Astrocyte (in vitro differentiated cells and primary cell): ENCODE measurements at regions not wholly inside any gene's neighbourhood (a gene's known extent, or its start where the extent isn't known, plus 50 kb on each side); places are given as distances from the start of the nearest gene placed in this dataset.

ENCODE experiments used
- DNase-seq: peaks from one replicate; pipeline ENCODE4 v3.0.0-alpha.2; 2010; ENCODE audit warnings: low read depth
- FAIRE-seq: peaks from 2 replicates; lab custom pipeline; 2011; peaks lifted over from hg19 to GRCh38; lab: Jason Lieb, UNC
- H2AFZ ChIP-seq: 2 replicates; pipeline ENCODE4 v1.6.0; 2012; ENCODE audit warnings: low read depth, low read length, inconsistent platforms
- H3K27ac ChIP-seq: 2 replicates; pipeline ENCODE4 v1.5.1; 2011; ENCODE audit warnings: low read depth, low read length, inconsistent platforms
- H3K27me3 ChIP-seq: 2 replicates; pipeline ENCODE4 v1.6.0; 2011; ENCODE audit warnings: low read length, inconsistent platforms; ENCODE audit not compliant: insufficient read depth
- H3K36me3 ChIP-seq: 2 replicates; pipeline ENCODE4 v1.5.1; 2011; ENCODE audit warnings: low read length, inconsistent platforms; ENCODE audit not compliant: insufficient read depth
- H3K4me1 ChIP-seq: 2 replicates; pipeline ENCODE4 v1.5.1; 2011; ENCODE audit warnings: low read length, inconsistent platforms; ENCODE audit not compliant: insufficient read depth
- H3K4me2 ChIP-seq: 2 replicates; pipeline ENCODE4 v1.6.0; 2012; ENCODE audit warnings: low read length, inconsistent platforms
- H3K4me3 ChIP-seq: 2 replicates; pipeline ENCODE4 v1.5.1; 2011; ENCODE audit warnings: low read depth, mild to moderate bottlenecking, low read length, inconsistent platforms; ENCODE audit not compliant: insufficient read depth
- H3K79me2 ChIP-seq: 2 replicates; pipeline ENCODE4 v1.6.0; 2012; ENCODE audit warnings: mild to moderate bottlenecking, low read length, inconsistent platforms; ENCODE audit not compliant: insufficient read depth
- H3K9ac ChIP-seq: 2 replicates; pipeline ENCODE4 v1.6.0; 2012; ENCODE audit warnings: mild to moderate bottlenecking, low read length, inconsistent platforms
- H3K9me3 ChIP-seq: 2 replicates; pipeline ENCODE4 v1.5.1; 2012; ENCODE audit warnings: low read depth, mild to moderate bottlenecking, low read length, inconsistent platforms; ENCODE audit not compliant: insufficient read depth
- H4K20me1 ChIP-seq: 2 replicates; pipeline ENCODE4 v1.6.0; 2012; ENCODE audit warnings: low read length, inconsistent platforms; ENCODE audit not compliant: insufficient read depth
- H3K27ac Mint-ChIP-seq: one replicate; pipeline ENCODE4 v1.8.0; 2021; ENCODE audit warnings: mild to moderate bottlenecking, mixed read lengths; ENCODE audit not compliant: unreplicated experiment
- H3K27me3 Mint-ChIP-seq: one replicate; pipeline ENCODE4 v1.8.0; 2021; ENCODE audit warnings: low read depth, mixed read lengths; ENCODE audit not compliant: unreplicated experiment
- H3K36me3 Mint-ChIP-seq: one replicate; pipeline ENCODE4 v1.8.0; 2021; ENCODE audit warnings: low read depth, mixed read lengths; ENCODE audit not compliant: unreplicated experiment
- H3K4me1 Mint-ChIP-seq: one replicate; pipeline ENCODE4 v1.8.0; 2021; ENCODE audit warnings: low read depth, mixed read lengths; ENCODE audit not compliant: unreplicated experiment
- H3K4me3 Mint-ChIP-seq: one replicate; pipeline ENCODE4 v1.8.0; 2021; ENCODE audit warnings: mild to moderate bottlenecking, moderate library complexity, mixed read lengths; ENCODE audit not compliant: unreplicated experiment
- H3K9me3 Mint-ChIP-seq: one replicate; pipeline ENCODE4 v1.8.0; 2021; ENCODE audit warnings: mild to moderate bottlenecking, mixed read lengths; ENCODE audit not compliant: unreplicated experiment
- CTCF ChIP-seq: IDR thresholded peaks from 2 replicates; pipeline ENCODE4 v1.5.1; 2011; ENCODE audit warnings: low read depth, mild to moderate bottlenecking, inconsistent platforms, low read length, moderate library complexity; ENCODE audit not compliant: insufficient read depth
- EZH2 ChIP-seq: IDR thresholded peaks from 2 replicates; pipeline ENCODE4 v1.6.1; 2012; ENCODE audit warnings: mild to moderate bottlenecking, low read length, inconsistent platforms; ENCODE audit not compliant: insufficient read depth

GRCh38 chr6:137696765-137697164 lies 170.3 kb upstream of the TNFAIP3 start:
- no peak for DNase-seq
- no peak overlapping the region for H3K27ac ChIP-seq
- H3K79me2 ChIP-seq: no peaks in the 10 kb centered on the region
- H3K4me3 ChIP-seq: no peak overlapping the region
- H2AFZ ChIP-seq: no peak overlapping the region
- H3K9ac ChIP-seq: no peak overlapping the region
- no peak overlapping the region for H3K4me3 Mint-ChIP-seq
- TF ChIP-seq CTCF: no peak
- TF ChIP-seq EZH2: no peak
- no peak overlapping the region for H3K4me2 ChIP-seq
- H3K36me3 Mint-ChIP-seq: no peaks in the 10 kb centered on the region
- H3K9me3 ChIP-seq: no peaks in the 10 kb centered on the region
- FAIRE-seq: no peak
- no peaks in the 10 kb centered on the region for H4K20me1 ChIP-seq
- no peaks in the 10 kb centered on the region for H3K27me3 ChIP-seq
- no peaks in the 10 kb centered on the region for H3K27me3 Mint-ChIP-seq
- H3K9me3 Mint-ChIP-seq: no peaks in the 10 kb centered on the region
- H3K36me3 ChIP-seq: no peaks in the 10 kb centered on the region
- peak overlapping the region; percentile 83 for H3K27ac Mint-ChIP-seq
- peaks cover 42% of the 10 kb centered on the region for H3K4me1 Mint-ChIP-seq
- H3K4me1 ChIP-seq: peaks cover 29% of the 10 kb centered on the region

GRCh38 chr6:137697267-137697938 lies 169.7 kb upstream of the TNFAIP3 start:
- no peaks in the 10 kb centered on the region for H3K79me2 ChIP-seq
- H2AFZ ChIP-seq: peak overlapping the region; percentile 16
- H3K4me1 ChIP-seq: peaks cover 29% of the 10 kb centered on the region
- TF ChIP-seq EZH2: no peak
- TF ChIP-seq CTCF: peak; percentile 10
- no peaks in the 10 kb centered on the region for H3K9me3 ChIP-seq
- Mint-ChIP-seq H3K4me3 (peak overlapping the region; percentile 2), H3K27me3 (no peaks in the 10 kb centered on the region), H3K27ac (peak overlapping the region; percentile 83), H3K36me3 (no peaks in the 10 kb centered on the region), H3K9me3 (no peaks in the 10 kb centered on the region), H3K4me1 (peaks cover 42% of the 10 kb centered on the region)
- H3K27ac ChIP-seq: peak overlapping the region; percentile 59
- peak; percentile 80 for DNase-seq
- no peaks in the 10 kb centered on the region for H3K36me3 ChIP-seq
- H3K9ac ChIP-seq: peak overlapping the region; percentile 10
- no peaks in the 10 kb centered on the region for H3K27me3 ChIP-seq
- no peak overlapping the region for H3K4me3 ChIP-seq
- no peaks in the 10 kb centered on the region for H4K20me1 ChIP-seq
- H3K4me2 ChIP-seq: peak overlapping the region; percentile 40
- FAIRE-seq: peak; percentile 29

- TF ChIP-seq EZH2: no peak
- TF ChIP-seq CTCF: no peak
- Histone ChIP-seq H3K4me3 (no peak overlapping the region), H2AFZ (peak overlapping the region; percentile 26), H3K4me1 (peaks cover 25% of the 10 kb centered on the region), H3K36me3 (no peaks in the 10 kb centered on the region), H3K27ac (no peak overlapping the region), H3K9me3 (no peaks in the 10 kb centered on the region), H3K4me2 (peak overlapping the region; percentile 33), H3K27me3 (no peaks in the 10 kb centered on the region), H3K79me2 (no peaks in the 10 kb centered on the region), H3K9ac (no peak overlapping the region), H4K20me1 (no peaks in the 10 kb centered on the region)
- Mint-ChIP-seq H3K36me3 (no peaks in the 10 kb centered on the region), H3K4me1 (peaks cover 37% of the 10 kb centered on the region), H3K27ac (peak overlapping the region; percentile 85), H3K9me3 (no peaks in the 10 kb centered on the region), H3K4me3 (no peak overlapping the region), H3K27me3 (no peaks in the 10 kb centered on the region)
- no peak for DNase-seq
- no peak for FAIRE-seq
Measured at GRCh38 chr6:137698636-137699030, 168.4 kb upstream of the TNFAIP3 start.
